ENCODE measurements at regions not wholly inside any gene's neighbourhood (a gene's known extent, or its start where the extent isn't known, plus 50 kb on each side); places are given as distances from the start of the nearest gene placed in this dataset.

- H3K27me3 Mint-ChIP-seq (ENCODE audit: unreplicated experiment) = peaks cover 12% of the 10 kb centered on the region
- H3K27ac Mint-ChIP-seq (ENCODE audit: unreplicated experiment) = no peak overlapping the region
- H3K4me3 Mint-ChIP-seq (ENCODE audit: unreplicated experiment) = no peak overlapping the region
- H3K36me3 Mint-ChIP-seq (ENCODE audit: low read depth, unreplicated experiment) = no peaks in the 10 kb centered on the region
- peaks cover 2% of the 10 kb centered on the region for H3K4me1 Mint-ChIP-seq (ENCODE audit: unreplicated experiment)
- H3K9me3 Mint-ChIP-seq (ENCODE audit: unreplicated experiment) = no peaks in the 10 kb centered on the region
- no peak for DNase-seq (ENCODE audit: low spot score)
- no peak for TF ChIP-seq CTCF (IDR thresholded peaks at IDR 0.05; ENCODE audit: unreplicated experiment)
Observed at GRCh38 chr11:69920345-69921127, 101.3 kb upstream of the FGF3 start.

- DNase-seq (ENCODE audit: low spot score) = no peak
Observed at GRCh38 chr11:69921128-69922014, 102.2 kb upstream of the FGF3 start.

GRCh38 chr11:69922015-69922595 is 102.9 kb upstream of the FGF3 start:
- no peaks in the 10 kb centered on the region for H3K9me3 Mint-ChIP-seq (ENCODE audit: unreplicated experiment)
- no peak for TF ChIP-seq CTCF (IDR thresholded peaks at IDR 0.05; ENCODE audit: unreplicated experiment)
- H3K27me3 Mint-ChIP-seq (ENCODE audit: unreplicated experiment) = peaks cover 9% of the 10 kb centered on the region
- H3K4me3 Mint-ChIP-seq (ENCODE audit: unreplicated experiment) = no peak overlapping the region
- H3K36me3 Mint-ChIP-seq (ENCODE audit: low read depth, unreplicated experiment) = no peaks in the 10 kb centered on the region
- H3K4me1 Mint-ChIP-seq (ENCODE audit: unreplicated experiment) = peaks cover 6% of the 10 kb centered on the region
- no peak overlapping the region for H3K27ac Mint-ChIP-seq (ENCODE audit: unreplicated experiment)
- no peak for DNase-seq (ENCODE audit: low spot score)

More at GRCh38 chr11:69921128-69922014, 102.2 kb upstream of the FGF3 start:
- Mint-ChIP-seq H3K4me3 (ENCODE audit: unreplicated experiment) (no peak overlapping the region), H3K27ac (ENCODE audit: unreplicated experiment) (no peak overlapping the region), H3K4me1 (ENCODE audit: unreplicated experiment) (peaks cover 6% of the 10 kb centered on the region), H3K36me3 (ENCODE audit: low read depth, unreplicated experiment) (no peaks in the 10 kb centered on the region), H3K9me3 (ENCODE audit: unreplicated experiment) (no peaks in the 10 kb centered on the region), H3K27me3 (ENCODE audit: unreplicated experiment) (peaks cover 12% of the 10 kb centered on the region)
- no peak for TF ChIP-seq CTCF (IDR thresholded peaks at IDR 0.05; ENCODE audit: unreplicated experiment)

- Mint-ChIP-seq H3K9me3 (ENCODE audit: unreplicated experiment) (no peaks in the 10 kb centered on the region), H3K36me3 (ENCODE audit: low read depth, unreplicated experiment) (no peaks in the 10 kb centered on the region), H3K4me1 (ENCODE audit: unreplicated experiment) (peaks cover 6% of the 10 kb centered on the region), H3K4me3 (ENCODE audit: unreplicated experiment) (no peak overlapping the region), H3K27me3 (ENCODE audit: unreplicated experiment) (peaks cover 9% of the 10 kb centered on the region), H3K27ac (ENCODE audit: unreplicated experiment) (no peak overlapping the region)
- TF ChIP-seq CTCF (IDR thresholded peaks at IDR 0.05; ENCODE audit: unreplicated experiment) = no peak
- DNase-seq (ENCODE audit: low spot score) = no peak
Observed at GRCh38 chr11:69922596-69923111, 103.4 kb upstream of the FGF3 start.
